ENCODE measurements at regions not wholly inside any gene's neighbourhood (a gene's known extent, or its start where the extent isn't known, plus 50 kb on each side); places are given as distances from the start of the nearest gene placed in this dataset.

- TF ChIP-seq CHD1 (IDR thresholded peaks at IDR 0.05; ENCODE audit: low read depth, low read length): no peak
- no peak for TF ChIP-seq GTF2F1 (IDR thresholded peaks at IDR 0.05; ENCODE audit: borderline replicate concordance, low read depth, low read length)
- TF ChIP-seq JUND (IDR thresholded peaks at IDR 0.05; ENCODE audit: low read length): no peak
- TF ChIP-seq SIN3A (conservative IDR thresholded peaks at IDR 0.05 in 1 of 2, IDR thresholded peaks at IDR 0.05 in 1 of 2; ENCODE audit: low read depth in 1 of 2, low read length in 2 of 2): no peak
- no peak for TF ChIP-seq SIX5 (IDR thresholded peaks at IDR 0.05; ENCODE audit: low read depth, low read length)
- no peak for TF ChIP-seq BACH1 (IDR thresholded peaks at IDR 0.05; ENCODE audit: low read length)
- TF ChIP-seq RBBP5 (IDR thresholded peaks at IDR 0.05; ENCODE audit: borderline replicate concordance, low read depth, low read length): no peak
- TF ChIP-seq SAP30 (IDR thresholded peaks at IDR 0.05; ENCODE audit: insufficient read depth, insufficient replicate concordance, low read length): no peak
- no peak for TF ChIP-seq RAD21 (IDR thresholded peaks at IDR 0.05 in 1 of 2, conservative IDR thresholded peaks at IDR 0.05 in 1 of 2; ENCODE audit: low read depth in 2 of 2, low read length in 2 of 2)
- no peak for TF ChIP-seq KDM1A (IDR thresholded peaks at IDR 0.05; ENCODE audit: borderline replicate concordance, low read length)
- no peak for TF ChIP-seq SP2 (IDR thresholded peaks at IDR 0.05; ENCODE audit: low read length)
- TF ChIP-seq CEBPB (IDR thresholded peaks at IDR 0.05; ENCODE audit: low read depth, low read length): no peak
- TF ChIP-seq SP4 (IDR thresholded peaks at IDR 0.05; ENCODE audit: low read length): no peak
- no peak for TF ChIP-seq POLR2AphosphoS5 (IDR thresholded peaks at IDR 0.05; ENCODE audit: low read depth, low read length)
- no peak for TF ChIP-seq MAX (IDR thresholded peaks at IDR 0.05)
- no peak for TF ChIP-seq CTBP2 (IDR thresholded peaks at IDR 0.05; ENCODE audit: borderline replicate concordance, insufficient read depth, insufficient read length, low read length)
- no peak for TF ChIP-seq EP300 (IDR thresholded peaks at IDR 0.05; ENCODE audit: borderline replicate concordance in 1 of 2, low read depth in 2 of 2, low read length in 2 of 2)
- TF ChIP-seq, protein P1, sequence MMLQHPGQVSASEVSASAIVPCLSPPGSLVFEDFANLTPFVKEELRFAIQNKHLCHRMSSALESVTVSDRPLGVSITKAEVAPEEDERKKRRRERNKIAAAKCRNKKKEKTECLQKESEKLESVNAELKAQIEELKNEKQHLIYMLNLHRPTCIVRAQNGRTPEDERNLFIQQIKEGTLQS (IDR thresholded peaks at IDR 0.05; ENCODE audit: insufficient read depth, low read depth, low read length): no peak
These were observed 287.2 kb downstream of the TMA16 start (continued) for GRCh38 chr4:163781726-163782125.

All from H1 (cell line).